ENCODE measurements at regions not wholly inside any gene's neighbourhood (a gene's known extent, or its start where the extent isn't known, plus 50 kb on each side); places are given as distances from the start of the nearest gene placed in this dataset.
A peak's percentile ranks its signal among the peaks of the same experiment; 100 is the strongest.

- ChIA-PET POLR2A (no interaction called here), CTCF (interaction anchor here (0.6 to 2.6 kb wide), 24 partner anchors 8 to 894 kb away, joined by 3 to 22 read pairs (median 4); no protein-coding TSS in a partner anchor)
- Histone ChIP-seq H3K9me2 (no peaks in the 10 kb centered on the region; the same call in 1 of the 2 replicates), H3K4me3 (ENCODE audit: low read depth in 2 of 2, low read length in 1 of 2) (no peak overlapping the region; a peak in 1 of 4 replicates), H3K36me3 (replicated peaks in 1 of 2; ENCODE audit: control insufficient read depth in 1 of 2, insufficient read depth in 2 of 2, low read length in 1 of 2) (no peaks in the 10 kb centered on the region), H3K27me3 (ENCODE audit: insufficient read depth) (peaks cover 14% of the 10 kb centered on the region; the same call in 1 of the 2 replicates), H3K9ac (no peak overlapping the region), H3K79me2 (ENCODE audit: insufficient read depth) (no peaks in the 10 kb centered on the region), H3K27ac (ENCODE audit: low read depth in 2 of 2, low read length in 1 of 2) (no peak overlapping the region), H3F3A (replicated peaks; ENCODE audit: insufficient read depth) (no peaks in the 10 kb centered on the region), H3K4me2 (no peak overlapping the region), H4K20me1 (ENCODE audit: insufficient read depth) (no peaks in the 10 kb centered on the region), H2AFZ (ENCODE audit: low read depth) (no peak overlapping the region), H3K4me1 (ENCODE audit: control insufficient read depth in 1 of 2, insufficient read depth in 2 of 2, low read depth in 1 of 2, low read length in 1 of 2) (no peaks in the 10 kb centered on the region), H3K9me3 (no peaks in the 10 kb centered on the region)
- WGBS (ENCODE audit: low lambda C conversion rate): 4% methylated on average over 5 of the region's 5 CpGs
- TF ChIP-seq RAD21 (IDR thresholded peaks at IDR 0.05; ENCODE audit: low read length) (peak; percentile 64), SMC3 (IDR thresholded peaks at IDR 0.05; ENCODE audit: low read depth, low read length) (peak; percentile 63), MEF2A (IDR thresholded peaks at IDR 0.05; ENCODE audit: borderline replicate concordance, low read depth) (no peak), RCOR1 (IDR thresholded peaks at IDR 0.05; ENCODE audit: low read length) (peak; percentile 34; the same call in 1 of the 2 replicates), CTCF (IDR thresholded peaks at IDR 0.05) (peak; percentile 79)
- DNase-seq: peak; percentile 10
Measured at GRCh38 chr4:121462660-121463261, 81.9 kb upstream of the QRFPR start.

- Histone ChIP-seq H3K9ac (no peak overlapping the region), H3K36me3 (replicated peaks in 1 of 2; ENCODE audit: control insufficient read depth in 1 of 2, insufficient read depth in 2 of 2, low read length in 1 of 2) (no peaks in the 10 kb centered on the region), H3K4me3 (ENCODE audit: low read depth in 2 of 2, low read length in 1 of 2) (no peak overlapping the region), H3K4me2 (no peak overlapping the region), H4K20me1 (ENCODE audit: insufficient read depth) (no peaks in the 10 kb centered on the region), H3K4me1 (ENCODE audit: control insufficient read depth in 1 of 2, insufficient read depth in 2 of 2, low read depth in 1 of 2, low read length in 1 of 2) (no peaks in the 10 kb centered on the region), H3K27me3 (ENCODE audit: insufficient read depth) (peaks cover 31% of the 10 kb centered on the region; the same call in 1 of the 2 replicates), H3K9me2 (no peaks in the 10 kb centered on the region), H3K9me3 (no peaks in the 10 kb centered on the region), H3K79me2 (ENCODE audit: insufficient read depth) (no peaks in the 10 kb centered on the region), H3F3A (replicated peaks; ENCODE audit: insufficient read depth) (no peaks in the 10 kb centered on the region), H2AFZ (ENCODE audit: low read depth) (no peak overlapping the region), H3K27ac (ENCODE audit: low read depth in 2 of 2, low read length in 1 of 2) (no peak overlapping the region)
- DNase-seq: no peak
- WGBS (ENCODE audit: low lambda C conversion rate): 0% methylated on average over 2 of the region's 2 CpGs
- TF ChIP-seq NRF1 (IDR thresholded peaks at IDR 0.05; ENCODE audit: low read depth, low read length) (no peak), YY1 (IDR thresholded peaks at IDR 0.05; ENCODE audit: low read depth) (no peak), GATA2 (CRISPR knock-in tag; IDR thresholded peaks at IDR 0.05) (no peak), CHD2 (IDR thresholded peaks at IDR 0.05; ENCODE audit: low read length, partially characterized antibody) (no peak), USF2 (IDR thresholded peaks at IDR 0.05; ENCODE audit: borderline replicate concordance, low read depth, low read length) (no peak)
- POLR2A ChIA-PET: no interaction called here
- CTCF ChIA-PET: interaction anchor here (0.6 to 0.8 kb wide), 2 partner anchors 43 to 691 kb away, joined by 3 read pairs; no protein-coding TSS in a partner anchor
Measured at GRCh38 chr4:121459026-121459425, 78.2 kb upstream of the QRFPR start.
